Colon (tissue), 2 donors: ENCODE measurements at regions not wholly inside any gene's neighbourhood (a gene's known extent, or its start where the extent isn't known, plus 50 kb on each side); places are given as distances from the start of the nearest gene placed in this dataset.
"Not testable (repeated sequence)": the region's sequence is repeated elsewhere in the genome, so short reads cannot be mapped to it uniquely, and the experiment has no call there.

Experiments used
- FAIRE-seq: peaks from 2 replicates; lab custom pipeline; 2012; peaks lifted over from hg19 to GRCh38; lab: Jason Lieb, UNC
- donor health status: control.
- donor health status: control.

- no peak for FAIRE-seq
Measured at GRCh38 chr13:44887515-44887914, 101.8 kb downstream of the NUFIP1 start.

- FAIRE-seq: no peak
Measured at GRCh38 chr13:44884076-44884729, 105.1 kb downstream of the NUFIP1 start.

DNA sequence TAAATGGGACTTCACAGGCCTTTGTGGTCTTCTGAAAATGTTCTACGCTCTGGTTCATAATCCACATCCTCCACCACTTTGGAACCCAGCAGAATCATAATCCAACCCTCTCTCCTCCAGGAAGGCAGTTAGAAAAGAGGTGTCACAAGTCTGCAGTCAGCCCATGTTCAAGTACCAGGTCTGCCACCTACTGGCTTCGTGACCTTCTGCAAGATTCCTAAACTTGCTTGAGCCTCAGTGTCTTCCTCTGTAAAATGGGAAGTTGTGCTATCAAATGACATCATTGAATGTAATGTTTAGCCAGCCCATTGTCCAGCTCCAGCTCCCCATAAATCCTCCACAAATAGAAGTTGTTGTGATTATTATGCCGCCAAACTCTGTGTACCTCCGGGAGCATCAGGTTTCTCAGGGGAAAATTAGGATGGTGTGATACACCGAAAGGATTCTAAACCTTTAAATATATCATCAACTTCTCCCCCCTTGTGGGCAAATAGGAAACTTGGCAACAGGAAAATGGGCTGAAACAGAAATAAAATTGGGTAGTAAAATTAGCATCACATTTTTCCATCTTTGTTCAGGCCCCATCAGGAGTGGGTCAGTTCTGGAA, 109.7 kb downstream of the NUFIP1 start:
- FAIRE-seq: no peak

DNA sequence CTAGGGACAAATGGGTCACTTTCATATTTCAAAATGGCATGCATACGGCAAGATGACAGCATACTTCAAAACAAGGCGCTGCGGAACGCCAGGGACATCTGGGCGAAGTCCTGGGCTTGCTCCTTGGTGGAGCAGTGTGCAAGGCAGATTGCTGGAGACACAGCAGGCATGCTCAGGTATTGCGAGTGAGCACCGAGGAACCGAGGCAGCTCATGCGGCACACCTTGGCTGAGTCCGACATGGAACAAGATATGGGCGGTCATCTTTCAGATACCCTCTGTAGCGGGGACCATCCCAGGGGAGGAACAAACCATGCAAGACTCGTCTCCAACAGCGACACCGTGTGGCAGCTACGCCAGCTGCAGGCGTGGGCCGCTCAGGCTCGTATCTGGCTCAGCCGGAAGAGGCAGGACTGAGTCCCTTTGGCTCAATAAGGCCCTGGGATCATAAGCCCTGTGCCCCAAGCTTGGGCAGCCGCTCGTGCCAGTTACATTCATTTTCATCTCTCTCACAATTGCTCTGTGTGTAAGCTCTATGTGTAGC, 112.4 kb downstream of the NUFIP1 start:
- FAIRE-seq: no peak

GRCh38 chr13:44874886-44875630, 114.2 kb downstream of the NUFIP1 start:
- no peak for FAIRE-seq

- FAIRE-seq: no peak
Measured at GRCh38 chr13:44874176-44874575, 115.1 kb downstream of the NUFIP1 start.

- no peak for FAIRE-seq
Measured at GRCh38 chr13:44873461-44873860, 115.8 kb downstream of the NUFIP1 start.

DNA sequence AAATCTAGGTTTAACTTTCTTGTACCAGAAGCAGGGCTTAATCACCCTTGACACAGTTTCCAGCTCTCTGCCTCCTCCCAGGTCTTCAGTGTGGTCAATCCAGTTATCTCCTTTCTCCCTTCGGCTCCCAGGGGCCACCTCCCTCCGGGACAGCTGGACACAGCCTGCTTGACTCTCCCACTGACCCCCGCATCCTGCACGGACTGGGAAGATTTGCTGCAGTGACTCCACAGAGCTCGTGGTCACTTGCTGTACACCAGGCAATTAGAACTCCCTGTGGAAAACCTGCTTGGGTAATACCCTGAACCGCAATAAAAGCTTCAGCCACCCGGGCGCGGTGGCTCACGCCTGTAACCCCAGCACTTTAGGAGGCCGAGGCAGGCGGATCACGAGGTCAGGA, 116.5 kb downstream of the NUFIP1 start:
- no peak for FAIRE-seq

GRCh38 chr13:44870456-44870929, 118.8 kb downstream of the NUFIP1 start:
- FAIRE-seq: no peak

DNA sequence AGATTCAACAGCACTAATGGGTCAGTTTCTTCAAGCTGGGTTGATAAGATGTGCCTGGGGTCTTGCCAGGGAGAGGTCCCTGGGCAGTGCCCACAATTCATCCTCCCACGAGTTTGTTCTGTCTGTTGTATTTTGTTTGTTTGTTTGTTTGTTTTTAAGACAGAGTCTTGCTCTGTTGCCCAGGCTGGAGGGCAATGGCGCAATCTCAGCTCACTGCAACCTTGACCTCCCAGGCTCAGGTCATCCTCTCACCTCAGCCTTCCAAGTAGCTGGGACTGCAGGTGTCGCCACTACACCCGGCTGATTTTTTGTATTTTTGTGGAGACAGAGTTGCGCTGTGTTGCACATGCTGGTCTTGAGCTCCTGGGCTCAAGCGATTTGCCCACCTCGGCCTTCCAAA, 120.1 kb downstream of the NUFIP1 start:
- no peak for FAIRE-seq

DNA sequence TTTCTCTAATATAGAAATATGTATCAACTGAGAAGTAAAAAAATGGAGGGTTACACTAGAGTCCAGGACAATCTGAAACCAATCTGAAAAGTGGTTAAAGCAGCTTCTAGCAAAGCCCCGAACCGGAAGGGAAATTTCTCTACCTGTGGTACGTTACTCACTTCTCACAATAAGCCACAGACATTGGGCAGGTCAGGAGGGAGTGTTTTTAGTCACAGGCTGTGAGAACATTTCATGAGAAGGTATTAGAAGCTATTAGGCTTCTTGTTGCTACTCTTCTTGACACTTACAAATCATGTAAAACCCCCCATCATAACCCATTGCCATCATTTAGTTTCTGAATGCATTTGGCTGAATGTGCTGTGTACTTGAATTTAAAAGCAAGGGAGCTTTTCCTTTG, 120.9 kb downstream of the NUFIP1 start:
- FAIRE-seq: no peak

GRCh38 chr13:44867825-44868224, 121.4 kb downstream of the NUFIP1 start:
- FAIRE-seq: no peak

DNA sequence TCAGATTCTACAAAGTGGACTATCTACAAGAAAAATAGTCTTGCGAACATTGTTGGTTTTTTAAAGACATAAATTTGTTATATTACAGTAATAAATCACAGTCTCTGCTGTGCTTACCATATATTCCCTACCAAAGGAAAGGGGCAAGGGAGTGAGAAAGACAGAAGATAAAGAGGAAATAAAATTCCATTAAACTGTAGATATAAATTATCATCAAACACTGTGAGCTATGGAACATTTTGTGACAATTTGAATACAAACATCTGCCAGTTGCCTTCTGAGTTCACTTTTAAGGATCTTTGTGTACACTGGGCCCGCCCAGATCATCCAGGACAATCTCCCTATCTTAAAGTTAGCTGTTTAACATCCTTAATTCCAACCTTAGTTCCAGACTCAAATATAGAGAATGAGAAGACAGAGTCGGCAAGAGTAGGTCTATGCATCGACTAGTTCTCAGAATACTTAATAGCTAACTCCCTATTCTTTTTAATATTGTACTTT, 122.8 kb downstream of the NUFIP1 start:
- FAIRE-seq: no peak

DNA sequence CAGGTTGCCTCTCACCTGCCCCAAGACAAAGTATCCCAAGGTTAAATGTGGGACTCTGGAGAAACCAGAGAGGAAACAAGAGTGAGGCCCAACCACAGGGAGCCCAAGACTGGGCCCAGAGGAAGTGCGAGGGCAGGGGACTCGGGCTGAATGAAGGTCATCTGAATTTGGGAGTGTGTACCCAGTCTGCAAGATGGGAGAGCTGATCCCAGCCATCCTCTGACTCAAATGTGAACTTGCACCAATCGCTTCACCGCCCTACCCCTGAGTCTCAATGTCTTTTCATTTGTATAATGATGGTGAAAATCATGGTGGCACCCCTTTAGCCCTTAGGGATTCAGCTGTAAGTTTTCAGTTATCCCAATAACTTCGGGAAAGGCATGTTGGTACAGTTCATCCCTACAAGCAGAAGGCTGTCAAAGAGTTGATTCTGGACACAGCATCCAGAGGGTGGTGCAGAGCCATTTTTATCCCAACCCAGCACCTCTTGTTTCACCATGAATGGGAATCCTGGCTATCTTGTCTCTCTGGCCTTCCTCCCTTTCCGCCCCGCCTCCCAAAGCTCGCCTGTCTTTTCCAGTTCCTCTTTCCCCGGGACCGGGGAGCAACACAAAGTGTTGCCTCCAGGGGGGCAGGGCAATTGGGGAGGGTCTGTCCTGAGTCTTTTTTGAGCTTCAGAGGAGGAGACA, 123.4 kb downstream of the NUFIP1 start:
- no peak for FAIRE-seq

DNA sequence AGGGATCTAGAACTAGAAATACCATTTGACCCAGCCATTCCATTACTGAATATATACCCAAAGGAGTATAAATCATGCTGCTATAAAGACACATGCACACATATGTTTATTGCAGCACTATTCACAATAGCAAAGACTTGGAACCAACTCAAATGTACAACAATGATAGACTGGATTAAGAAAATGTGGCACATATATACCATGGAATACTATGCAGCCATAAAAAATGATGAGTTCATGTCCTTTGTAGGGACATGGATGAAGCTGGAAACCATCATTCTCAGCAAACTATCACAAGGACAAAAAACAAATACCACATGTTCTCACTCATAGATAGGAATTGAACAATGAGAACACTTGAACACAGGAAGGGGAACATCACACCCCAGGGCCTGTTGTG, 125.6 kb downstream of the NUFIP1 start:
- FAIRE-seq: not testable (repeated sequence)

GRCh38 chr13:44860454-44860853, 128.8 kb downstream of the NUFIP1 start:
- no peak for FAIRE-seq

DNA sequence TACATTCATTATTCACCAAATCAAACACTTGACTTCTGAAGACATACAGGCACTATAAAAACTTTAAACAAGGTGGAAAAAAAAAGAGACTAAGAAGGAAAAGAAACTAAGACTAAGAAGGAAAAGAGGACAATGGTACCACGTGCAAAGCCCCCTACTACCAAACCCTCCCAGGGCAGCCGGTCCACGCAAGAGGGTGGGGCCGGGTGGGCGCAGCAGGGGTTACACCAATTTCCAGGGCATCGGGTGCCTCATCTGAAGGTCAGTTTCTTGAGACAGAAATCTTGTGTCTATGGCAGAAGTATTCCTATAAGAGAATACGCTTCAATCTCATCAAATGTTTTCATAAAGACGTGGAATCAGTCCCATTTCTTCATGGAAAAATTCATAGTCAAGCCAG, 131.5 kb downstream of the NUFIP1 start:
- FAIRE-seq: no peak

DNA sequence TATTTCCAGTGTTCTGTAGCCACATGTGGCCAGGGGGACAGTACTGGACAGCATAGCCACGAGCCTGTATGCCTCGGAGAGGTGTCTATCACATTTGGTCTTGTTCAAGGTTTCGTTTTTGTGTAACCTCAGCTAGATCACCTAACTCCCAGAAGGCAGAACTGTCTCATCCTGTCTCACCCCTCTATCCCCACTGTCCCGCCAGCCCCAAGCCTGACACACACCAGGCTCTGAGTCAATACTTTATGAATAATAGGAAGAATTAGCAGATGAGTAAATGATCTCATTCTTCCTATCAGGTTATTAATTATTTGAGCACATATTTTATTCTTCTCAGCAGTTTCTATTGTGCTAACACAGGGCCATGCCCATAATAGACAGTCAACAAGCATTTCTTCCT, 132.2 kb downstream of the NUFIP1 start:
- FAIRE-seq: no peak

- no peak for FAIRE-seq
Measured at GRCh38 chr13:44855860-44856259, 133.4 kb downstream of the NUFIP1 start.

DNA sequence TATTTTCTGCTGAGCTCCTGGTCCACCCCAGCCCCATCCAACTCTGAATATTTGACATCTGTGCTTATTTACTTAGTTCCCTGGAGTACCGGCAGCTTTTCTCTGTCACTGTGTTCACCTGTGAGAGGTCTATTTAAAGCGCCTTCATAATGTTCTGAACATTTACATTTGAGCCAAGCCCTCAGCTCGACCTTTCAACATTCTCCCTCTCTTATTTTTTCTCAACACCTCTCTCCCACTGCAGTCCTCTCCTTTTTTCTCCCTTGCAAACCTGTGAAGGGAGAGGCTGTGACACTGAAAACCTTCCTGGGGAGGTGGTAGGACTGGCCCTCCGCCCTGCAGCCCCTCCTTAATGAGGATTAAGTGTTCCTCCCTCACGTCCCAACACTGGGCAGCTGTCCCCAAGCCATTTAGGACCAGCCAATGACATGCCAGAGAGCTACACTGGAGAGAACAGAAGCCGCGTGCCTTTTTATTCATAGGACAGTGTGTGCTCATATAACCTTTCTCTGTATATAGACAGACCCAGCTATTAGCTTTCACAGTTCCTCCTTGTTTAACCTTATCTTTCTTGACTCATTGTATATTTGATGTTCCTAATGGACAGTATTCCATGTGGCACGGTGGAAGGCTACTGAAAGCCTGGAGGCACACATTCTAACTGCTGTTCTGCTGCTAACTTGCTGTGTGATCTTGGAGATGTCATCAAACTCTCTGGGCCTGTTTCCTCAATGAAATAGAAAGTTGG, 134.8 kb downstream of the NUFIP1 start:
- FAIRE-seq: no peak

GRCh38 chr13:44853641-44854040, 135.6 kb downstream of the NUFIP1 start:
- FAIRE-seq: peak; percentile 10
